HG03521 (cell line): ENCODE measurements at regions not wholly inside any gene's neighbourhood (a gene's known extent, or its start where the extent isn't known, plus 50 kb on each side); places are given as distances from the start of the nearest gene placed in this dataset.

Experiments used
- ATAC-seq: cut with Tn5 transposase; IDR thresholded peaks from one replicate; pipeline ENCODE4 v1.9.1; 2021; ENCODE audit warnings: mild to moderate bottlenecking, moderate library complexity; ENCODE audit not compliant: unreplicated experiment

DNA sequence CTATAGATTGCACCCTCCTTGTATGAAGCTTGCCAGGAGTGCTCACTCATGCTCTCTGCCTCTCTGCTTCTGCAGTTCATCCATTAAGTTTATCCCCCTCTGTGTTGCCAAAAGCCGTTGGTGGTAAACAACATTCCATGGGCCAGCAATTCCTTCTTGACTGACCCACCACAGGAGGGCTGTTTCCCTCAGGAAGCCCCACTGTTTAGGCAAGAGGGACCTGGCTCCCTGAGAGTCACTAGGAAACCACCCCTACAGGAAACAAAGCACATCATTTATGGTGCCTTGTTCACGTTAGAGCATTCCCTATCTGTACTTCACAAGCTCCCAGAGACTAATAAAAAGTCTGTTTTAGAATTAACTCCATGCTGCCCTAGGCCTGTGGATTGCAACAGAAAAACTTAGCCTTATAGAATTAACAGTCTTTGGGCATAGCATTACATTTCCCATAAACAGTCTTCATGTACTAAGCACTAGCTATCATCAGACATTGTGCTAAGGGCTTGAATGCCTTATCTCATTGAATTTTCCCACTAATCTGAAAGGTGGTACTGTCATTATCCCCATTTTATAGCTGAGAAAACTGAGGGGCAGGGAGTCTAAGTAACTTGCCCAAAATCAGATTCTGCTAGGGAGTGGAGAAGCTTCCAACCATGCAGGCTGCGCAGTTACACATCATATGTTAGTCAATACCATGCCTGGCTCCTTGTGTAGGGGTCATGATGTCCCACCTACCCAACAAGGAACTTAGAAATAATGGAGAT, 149.9 kb downstream of the SHQ1 start:
- no peak for ATAC-seq

DNA sequence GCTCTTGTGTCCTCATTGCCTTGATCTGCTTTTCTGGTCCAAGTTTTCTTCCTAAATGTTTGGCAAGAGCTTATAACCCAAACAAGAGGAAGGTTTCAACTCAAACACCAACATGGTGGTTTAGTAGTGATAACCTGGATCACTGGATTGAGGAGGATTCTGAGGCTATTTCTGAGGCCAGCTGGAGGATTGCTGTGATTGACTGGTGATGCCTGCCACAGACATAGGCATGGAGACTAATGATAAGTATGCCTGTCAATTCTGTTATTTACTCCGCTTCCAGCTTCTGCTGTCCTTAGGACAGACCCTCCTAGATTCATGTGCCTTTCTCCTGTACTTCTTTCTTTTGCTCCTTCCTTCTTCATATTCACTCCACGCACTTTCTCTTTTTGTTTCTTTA, 150.5 kb downstream of the SHQ1 start:
- no peak for ATAC-seq

DNA sequence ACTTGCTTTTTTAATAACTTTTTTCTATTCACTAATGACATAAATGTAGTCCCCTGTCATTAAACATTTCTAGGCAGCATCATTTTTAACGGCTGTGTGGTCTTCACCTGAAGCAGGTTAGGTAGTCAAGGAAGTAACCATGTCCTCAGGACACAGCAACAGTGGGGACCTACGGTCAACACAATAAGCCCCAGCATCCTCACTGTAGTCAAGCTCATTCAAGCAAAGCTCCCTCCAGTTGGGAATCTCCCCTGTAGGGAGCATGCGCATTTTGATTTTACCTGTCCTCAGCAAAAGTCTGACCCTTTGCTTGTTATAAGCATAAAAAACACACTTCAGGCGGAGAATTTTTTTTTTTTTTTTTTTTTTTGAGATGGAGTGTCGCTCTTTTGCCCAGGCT, 151.4 kb downstream of the SHQ1 start:
- ATAC-seq, result no peak

DNA sequence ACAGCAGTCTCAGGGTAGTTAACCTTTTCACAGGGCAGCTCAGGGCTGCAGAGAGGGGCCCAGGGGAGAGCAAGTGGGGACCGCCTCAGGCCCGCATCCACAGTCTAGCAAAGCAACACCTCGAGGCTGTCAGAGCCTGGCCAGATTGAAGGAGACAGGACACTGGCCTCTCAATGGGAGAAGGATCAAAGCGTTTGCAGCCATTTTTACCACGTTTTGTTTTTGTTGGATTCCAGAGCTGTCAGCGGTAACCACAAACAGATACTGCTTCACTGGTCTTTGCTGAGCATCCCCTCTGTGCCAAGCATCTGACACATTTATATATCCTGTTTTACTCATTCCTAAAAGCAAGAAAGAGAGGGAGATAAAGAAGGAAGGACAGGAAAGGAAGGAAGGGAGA, 153.8 kb downstream of the SHQ1 start:
- no peak for ATAC-seq

DNA sequence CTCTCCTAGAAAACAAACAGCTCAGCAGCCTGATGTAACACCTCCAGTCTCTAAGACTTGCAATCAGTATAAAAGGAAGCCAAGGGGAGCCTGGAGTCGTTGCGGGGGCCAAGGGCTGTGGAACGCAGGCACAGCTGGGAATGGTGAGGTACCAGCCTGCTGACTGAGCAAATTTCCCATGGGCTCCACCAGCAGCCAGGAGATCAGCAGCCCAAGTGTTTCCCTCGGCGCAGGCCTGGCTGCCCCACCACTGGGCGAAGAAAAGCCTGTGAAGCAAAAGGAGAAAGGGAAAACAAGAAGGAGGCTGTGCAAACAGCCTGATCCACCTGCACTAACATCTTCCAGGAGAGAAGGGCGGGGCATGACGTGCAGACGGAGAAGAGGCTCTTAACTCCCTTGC, 155.3 kb downstream of the SHQ1 start:
- no peak for ATAC-seq

DNA sequence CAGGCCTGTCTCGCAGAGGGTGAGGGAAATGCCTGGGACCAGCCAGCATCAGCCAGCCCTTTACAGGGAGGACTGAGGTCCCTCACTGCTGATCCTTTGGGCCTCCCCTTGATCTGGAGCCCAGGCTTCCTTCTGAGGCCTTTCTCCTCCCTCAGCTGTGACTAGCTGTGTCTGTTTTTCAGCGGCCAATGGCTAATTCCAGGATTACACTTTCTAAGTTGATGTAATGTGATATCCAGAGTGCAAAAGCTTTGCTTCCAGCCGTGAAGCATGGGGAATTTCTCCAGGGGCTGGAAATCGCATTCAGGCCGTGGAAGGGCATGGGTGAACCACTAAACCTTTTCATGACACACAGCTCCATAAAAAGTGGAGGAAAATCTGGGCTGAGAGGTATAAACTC, 157.6 kb downstream of the SHQ1 start:
- no peak for ATAC-seq

DNA sequence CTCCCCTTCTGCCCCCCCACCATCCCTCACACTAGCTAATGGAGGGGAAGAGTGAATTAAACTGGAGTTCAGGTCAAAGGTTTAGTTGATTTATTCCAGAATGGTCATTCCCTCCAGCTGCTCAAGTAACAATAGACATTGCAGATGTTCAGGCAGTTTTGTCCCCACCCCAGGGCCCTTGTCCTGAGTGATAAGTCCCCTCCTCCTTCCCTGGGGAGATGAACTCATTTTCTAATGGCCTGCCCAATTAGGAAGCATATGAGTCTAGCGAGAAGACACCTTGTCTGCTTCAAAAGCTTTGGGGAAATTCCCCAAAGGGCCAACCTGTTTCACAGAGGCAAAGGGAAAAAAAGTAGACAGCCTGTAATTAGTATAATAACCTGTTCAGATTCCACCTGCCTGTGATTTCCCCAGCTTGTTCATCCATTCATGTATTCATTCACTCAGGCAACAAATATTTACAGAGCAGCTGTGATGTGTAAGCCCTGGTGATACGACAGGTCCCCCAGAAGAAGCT, 165.3 kb downstream of the SHQ1 start:
- ATAC-seq, result no peak

DNA sequence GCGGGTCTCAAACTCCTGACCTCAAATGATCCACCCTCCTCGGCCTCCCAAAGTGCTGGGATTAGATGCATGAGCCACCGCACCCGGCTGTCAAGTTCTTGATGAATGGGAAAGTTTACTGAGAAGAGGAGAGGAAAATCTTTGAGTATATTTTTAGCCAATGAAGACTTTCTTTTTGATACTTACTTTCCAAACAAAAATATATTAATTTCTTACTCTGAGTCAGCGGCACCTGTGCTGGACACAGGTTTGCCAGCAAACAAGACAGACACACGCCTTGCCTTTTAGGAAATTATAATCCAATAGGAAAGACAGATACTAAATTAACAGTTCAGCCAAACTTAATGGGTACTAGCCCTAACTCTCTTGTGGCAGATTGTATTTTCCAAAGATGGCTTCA, 166.6 kb downstream of the SHQ1 start:
- no peak for ATAC-seq

DNA sequence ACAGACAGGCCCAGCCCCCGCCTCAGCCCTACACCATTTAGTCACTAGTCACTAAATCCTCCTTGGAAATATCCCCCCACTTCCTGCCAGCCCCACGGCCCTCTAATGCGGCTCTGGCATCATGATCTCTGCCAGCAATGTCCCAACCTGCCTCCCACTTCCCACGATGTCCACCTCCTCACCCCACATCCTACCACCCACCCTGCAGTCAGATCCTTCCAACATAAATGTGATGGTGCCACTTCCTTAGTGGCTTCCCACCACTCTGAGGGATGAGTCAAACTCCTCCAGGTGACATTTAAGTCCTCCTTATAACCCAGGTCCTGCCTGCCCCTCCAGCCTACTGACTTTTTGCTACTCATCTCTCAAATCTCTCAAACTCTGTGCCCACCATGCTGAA, 167.5 kb downstream of the SHQ1 start:
- ATAC-seq, result no peak

DNA sequence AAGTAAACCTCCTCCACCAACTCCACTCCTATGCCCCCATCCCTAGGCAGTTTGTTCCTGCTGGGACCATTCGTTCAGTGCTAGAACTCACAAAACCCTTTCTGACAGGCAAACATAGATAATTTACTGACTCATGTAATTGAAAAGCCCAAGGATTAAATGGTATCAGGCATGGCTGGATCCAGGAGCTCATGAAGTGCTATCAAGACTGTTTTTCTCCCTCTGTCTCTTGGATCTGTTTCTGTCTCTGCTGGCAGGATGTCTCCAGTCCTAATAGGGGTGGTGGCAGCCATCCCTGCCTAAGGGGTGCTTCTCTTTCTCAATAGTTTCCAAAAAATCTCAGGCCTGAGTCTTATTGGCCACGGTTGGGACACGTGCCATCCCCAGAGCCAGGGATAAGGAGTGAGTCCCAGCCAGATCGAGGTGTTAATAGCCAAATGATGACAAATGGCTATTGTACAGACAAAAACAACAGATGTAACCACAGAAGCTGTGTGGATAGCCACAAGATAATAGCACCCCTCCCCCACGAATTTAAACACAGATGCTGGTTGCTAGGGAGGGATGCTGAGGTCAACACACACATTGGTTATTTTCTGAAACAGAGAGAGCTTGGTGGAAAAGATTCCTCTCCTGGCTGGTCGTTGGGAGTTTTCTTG, 168.6 kb downstream of the SHQ1 start:
- no peak for ATAC-seq

DNA sequence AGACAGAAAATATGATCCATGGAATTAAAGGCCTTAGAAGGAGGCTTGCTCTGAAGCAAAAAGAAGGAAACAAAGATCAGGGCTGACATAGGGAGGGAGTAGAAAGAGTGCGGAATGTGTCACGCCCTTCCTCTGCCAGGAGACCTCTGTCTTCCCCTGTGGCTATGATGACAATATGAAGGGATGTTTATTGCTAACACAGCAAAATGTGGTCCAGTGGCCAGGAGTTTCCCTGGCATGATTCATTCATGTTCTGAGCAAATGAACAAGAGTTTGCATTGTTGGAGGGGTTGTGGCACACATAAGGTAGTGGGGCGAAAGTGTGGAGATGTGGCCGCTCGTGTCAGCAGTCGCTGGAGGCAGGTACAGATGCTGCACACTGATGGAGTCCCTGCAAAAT, 169.4 kb downstream of the SHQ1 start:
- ATAC-seq, result no peak

DNA sequence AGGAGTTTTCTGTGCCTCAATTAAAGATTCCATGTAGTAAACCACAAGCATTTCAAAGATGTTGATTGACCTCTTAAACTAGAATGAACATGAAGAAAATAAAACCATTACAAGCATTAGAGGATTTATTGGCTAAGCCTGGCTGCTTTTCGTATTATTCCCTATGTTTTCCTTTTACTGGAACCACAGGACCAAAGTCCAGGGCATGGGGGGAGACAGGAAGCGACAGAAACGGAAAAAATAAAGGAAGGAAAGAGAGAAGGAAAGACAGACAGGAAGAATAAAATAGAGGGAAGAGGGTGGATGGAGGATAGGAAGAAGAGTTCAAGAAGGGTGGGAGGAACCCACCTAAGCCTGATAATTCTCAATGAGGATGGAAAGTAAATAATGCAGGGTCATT, 169.9 kb downstream of the SHQ1 start:
- no peak for ATAC-seq

DNA sequence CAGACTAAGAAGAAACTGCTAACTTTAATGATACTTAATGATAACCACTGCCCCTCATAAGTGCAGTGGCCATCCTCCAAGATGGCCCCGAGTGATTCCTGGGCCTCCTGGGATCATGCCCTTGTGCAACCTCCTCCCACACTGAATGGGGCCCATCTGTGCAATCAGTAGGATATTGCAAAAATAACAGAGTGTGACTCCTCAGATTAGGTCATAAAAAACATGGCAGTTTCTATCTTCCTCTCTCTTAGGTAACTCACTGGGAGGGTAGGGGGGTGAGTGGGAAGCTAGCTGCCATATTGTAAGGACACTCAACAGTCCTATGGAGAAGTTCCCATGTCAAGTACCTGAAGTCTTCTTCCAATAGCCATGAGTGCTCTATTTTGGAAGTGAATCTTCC, 173.0 kb downstream of the SHQ1 start:
- no peak for ATAC-seq

DNA sequence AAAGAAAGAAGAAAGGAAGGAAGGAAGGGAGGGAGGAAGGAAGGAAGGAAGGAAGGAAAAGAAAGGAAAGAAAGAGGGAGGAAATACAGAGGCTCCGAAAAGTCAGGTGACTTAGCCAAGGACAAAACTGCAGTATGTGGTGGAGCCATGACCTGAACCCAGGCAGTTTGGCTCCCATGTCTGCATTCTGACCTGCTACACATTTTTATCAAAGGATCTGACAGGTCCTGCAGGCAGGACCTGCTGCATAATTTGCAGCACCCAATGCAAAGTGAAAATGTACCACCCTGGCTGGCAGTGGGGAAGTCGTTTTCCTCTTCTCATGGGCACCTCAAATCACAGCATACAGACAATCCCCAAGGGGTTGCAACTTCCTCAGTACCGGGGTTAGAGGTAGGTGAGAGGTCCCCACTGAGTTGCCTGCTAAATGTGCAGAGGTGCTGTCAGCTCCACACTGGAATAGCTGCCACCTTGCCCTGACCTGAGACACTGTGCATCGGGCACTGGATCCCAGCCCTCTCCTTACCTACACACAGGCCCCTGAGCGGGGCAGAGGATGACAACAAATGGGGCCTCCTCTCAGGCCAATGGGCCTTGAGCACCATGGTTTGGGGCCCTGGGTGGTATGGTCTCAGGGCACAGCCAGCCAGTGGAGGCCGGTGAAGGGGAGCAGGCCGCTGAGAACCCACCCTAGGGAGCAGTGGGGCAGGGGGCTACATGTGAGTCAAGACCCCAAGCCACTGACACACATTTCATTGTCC, 175.1 kb downstream of the SHQ1 start:
- ATAC-seq, result no peak

DNA sequence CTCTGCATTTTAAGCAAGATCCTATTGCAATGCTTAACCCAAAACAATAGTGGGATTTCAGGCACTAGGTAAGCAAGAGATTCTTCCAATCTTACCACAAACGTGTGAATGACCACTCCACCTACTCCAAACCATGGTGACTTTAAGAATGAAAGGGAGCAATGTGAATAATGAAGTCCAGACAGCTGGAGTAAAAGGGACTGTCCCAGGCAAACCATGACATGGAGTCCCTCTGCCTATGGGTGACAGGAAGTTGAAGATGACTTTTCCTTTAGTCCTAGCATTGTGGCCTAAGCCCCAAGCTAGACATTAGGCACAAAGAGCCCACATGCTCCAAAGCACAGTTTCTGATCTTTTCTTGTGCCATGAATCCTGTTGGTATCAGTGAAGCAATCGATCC, 179.0 kb downstream of the SHQ1 start:
- no peak for ATAC-seq

DNA sequence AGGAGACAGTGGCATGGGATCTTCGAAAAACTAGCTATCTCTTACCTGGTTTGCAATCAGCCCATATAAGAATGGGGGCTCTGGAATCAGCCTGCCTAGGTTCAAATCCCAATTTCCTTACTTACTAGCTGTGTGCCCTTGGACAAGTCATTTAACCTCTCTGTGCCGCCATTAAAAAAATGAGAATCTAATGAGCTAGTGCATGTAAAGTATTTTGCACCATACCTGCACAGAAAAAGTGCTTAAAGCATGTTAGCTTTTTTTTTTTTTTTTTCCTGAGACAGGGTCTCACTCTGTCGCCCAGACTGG, 181.8 kb downstream of the SHQ1 start:
- ATAC-seq, result no peak

DNA sequence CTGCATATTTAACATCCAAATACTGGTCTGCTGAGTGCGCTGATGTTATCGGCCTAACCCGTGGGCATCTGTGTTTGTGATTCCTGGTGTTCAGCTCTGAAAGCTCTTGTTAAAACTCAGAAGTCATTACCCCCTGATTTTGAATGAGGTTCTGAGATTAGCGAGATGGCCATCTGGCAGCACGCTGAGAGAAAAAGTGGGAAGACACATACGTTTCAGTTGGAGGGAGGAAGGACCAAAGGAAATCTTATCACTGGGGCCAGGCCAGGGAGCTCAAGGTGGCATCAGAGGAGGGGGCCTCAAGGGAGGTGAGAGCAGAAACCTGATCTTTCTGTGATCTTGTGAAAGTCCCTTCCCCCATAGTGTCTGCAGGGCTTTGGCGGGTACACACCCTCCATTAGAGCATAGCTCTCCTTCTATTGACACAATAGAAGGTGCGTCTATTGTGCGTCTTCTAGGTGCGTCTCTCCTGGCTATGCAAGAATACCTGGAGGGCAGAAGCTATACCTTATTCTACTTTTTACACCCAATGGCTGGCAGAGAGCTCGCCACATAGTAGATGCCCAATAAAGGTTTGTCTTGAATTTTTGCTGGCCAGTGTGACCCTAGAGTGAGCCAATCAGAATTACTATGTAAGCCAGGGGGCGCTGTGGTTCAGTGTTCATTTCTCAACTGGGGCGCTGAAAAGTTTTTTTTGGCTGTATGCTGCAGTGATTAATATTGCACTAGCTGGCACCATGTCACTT, 182.4 kb downstream of the SHQ1 start:
- ATAC-seq, result no peak

DNA sequence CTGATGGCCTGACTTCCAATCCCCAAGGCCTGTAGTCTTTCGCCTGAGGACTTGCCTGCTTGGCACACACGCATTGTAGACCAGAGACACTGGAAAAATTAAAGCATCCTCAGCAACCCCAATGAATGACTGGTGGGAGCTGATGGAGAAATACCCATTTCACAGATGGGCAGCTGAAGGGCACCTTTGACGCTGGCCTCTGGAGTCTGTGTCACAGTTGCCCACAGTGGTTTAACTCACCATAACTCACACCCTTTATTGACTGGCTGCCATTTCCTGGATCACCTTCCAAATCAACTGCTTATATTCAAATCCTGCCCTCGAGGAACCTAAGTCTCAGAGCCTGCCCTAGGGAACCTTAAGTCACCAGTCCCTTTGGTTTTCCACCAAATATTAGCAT, 183.1 kb downstream of the SHQ1 start:
- ATAC-seq, result no peak

DNA sequence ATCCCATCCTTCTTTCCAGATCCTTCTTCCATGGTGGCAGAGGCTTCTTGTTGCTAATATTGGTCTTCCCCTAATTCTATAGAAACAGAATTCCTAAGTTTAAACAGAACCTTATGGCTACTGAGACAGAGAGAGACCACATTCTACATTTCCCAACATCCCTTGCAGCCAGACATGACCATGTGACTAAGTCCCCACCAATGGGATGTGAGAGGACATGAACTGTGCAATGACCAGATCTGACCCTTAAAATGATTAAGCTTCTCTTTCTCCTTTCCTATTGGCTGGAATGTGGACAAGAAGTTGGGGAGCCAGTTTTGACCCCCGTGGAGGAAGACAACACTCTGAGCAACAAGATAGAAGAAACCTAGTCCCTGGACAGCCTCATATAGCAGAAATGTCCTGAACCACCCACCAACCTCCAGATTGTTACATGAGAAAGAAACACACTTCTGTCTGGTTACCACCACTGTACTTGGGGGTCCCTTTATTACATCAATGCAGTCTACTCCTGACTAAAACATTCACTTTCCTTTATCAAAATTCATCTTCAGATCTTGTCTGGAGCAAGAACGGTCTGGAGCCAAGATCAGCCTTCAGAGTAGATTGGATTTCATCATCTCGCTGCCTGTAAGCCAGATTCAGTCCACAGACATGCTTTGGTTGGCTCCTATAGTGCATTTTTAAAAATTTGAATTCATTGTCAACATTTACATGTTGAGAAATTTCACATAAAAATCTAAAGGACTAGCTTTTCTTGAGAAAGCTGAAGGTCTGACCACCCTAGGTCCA, 183.9 kb downstream of the SHQ1 start:
- ATAC-seq, result no peak

DNA sequence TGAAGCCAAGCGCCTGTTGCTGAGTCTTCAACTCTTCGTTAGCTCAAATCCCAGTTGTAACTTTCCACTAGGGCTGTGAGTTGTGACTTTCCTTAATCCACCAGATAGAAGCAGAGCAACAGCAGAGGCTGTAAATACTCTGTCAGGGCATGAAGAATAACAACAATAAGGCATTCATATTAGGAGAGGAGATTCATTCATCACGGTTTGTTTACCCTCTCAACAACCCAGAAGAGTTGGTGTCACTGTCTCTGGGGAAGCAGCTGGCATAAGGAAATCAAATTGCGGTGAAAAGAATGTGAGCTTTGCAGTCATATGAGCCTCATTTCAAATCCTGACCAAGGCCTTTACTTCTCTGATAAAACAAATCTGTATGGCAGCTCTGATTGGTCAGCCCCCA, 184.8 kb downstream of the SHQ1 start:
- no peak for ATAC-seq

DNA sequence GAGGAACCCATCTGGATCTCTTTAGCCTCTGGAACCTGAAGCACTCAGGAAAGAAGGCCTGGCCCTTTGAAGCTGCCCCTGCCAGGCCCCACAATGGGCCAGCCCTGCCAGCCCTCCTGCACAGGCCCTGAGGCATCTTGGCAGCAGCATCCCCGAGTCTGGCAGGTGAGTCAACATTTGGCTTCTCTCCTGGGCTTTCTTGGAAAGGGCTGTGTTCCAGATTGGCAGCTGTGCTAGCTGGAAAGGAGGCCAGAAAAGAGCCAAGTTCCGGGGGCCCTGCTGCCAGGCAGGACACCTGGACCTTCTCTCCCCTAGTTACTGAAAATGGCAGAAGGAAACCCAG, 187.2 kb downstream of the SHQ1 start:
- no peak for ATAC-seq
